ENCODE measurements at regions not wholly inside any gene's neighbourhood (a gene's known extent, or its start where the extent isn't known, plus 50 kb on each side); places are given as distances from the start of the nearest gene placed in this dataset.

GRCh38 chr1:148362216-148362611 lies 120.9 kb downstream of the PPIAL4G start:
- TF ChIP-seq CTCF (IDR thresholded peaks at IDR 0.05) = no peak
- no peak for TF ChIP-seq EP300 (IDR thresholded peaks at IDR 0.05; ENCODE audit: low read depth)
- peak; percentile 3 for TF ChIP-seq POLR2A (IDR thresholded peaks at IDR 0.05)
- no peak for TF ChIP-seq POLR2AphosphoS5 (IDR thresholded peaks at IDR 0.05)

Data from transverse colon (tissue), 4 donors.